HG03175 (cell line): ENCODE measurements at regions not wholly inside any gene's neighbourhood (a gene's known extent, or its start where the extent isn't known, plus 50 kb on each side); places are given as distances from the start of the nearest gene placed in this dataset.
"Not testable (repeated sequence)": the region's sequence is repeated elsewhere in the genome, so short reads cannot be mapped to it uniquely, and the experiment has no call there.

ENCODE experiments used
- ATAC-seq: cut with Tn5 transposase; IDR thresholded peaks from one replicate; pipeline ENCODE4 v1.9.1; 2021; ENCODE audit warnings: mild to moderate bottlenecking, moderate library complexity; ENCODE audit not compliant: unreplicated experiment

DNA sequence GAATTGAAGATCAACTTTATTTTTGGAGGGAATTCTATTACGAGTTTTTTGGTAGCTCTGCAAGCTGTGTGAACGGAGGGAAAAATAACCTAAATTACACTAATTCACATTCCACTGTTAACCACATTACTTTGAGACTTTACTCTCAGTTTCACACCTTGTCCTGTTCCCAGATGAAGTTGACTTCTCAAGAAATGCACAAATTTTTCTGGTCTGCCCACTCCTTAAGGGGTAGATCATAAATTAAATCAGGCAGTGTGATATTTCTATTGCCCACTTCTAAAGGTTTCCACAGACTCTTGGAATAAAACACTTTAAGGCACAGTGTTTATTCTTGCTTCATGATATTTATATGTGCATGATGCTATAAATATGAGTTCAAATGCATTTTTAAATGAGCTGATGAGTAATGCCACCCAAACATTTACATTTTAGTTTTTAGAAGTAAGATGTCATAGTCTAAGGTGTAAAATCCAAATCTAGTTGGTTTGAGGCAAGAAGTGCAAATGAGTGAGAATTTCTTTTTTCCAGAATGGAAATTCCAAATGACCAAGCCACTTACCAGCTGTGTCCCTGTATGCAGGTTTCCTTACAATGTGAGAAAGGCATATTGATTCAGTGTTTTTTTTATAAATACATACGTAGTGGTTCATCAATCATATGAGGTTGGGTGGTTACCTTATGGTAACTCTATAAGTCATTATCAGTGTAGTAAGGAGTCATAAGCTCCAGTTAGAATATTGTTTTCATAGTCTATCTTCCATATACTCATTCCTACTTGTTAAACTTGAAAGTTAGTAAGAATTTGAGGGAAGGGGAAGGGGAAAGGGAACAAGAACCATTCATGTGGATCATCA lies 437.7 kb upstream of the MEF2C start:
- ATAC-seq = no peak

DNA sequence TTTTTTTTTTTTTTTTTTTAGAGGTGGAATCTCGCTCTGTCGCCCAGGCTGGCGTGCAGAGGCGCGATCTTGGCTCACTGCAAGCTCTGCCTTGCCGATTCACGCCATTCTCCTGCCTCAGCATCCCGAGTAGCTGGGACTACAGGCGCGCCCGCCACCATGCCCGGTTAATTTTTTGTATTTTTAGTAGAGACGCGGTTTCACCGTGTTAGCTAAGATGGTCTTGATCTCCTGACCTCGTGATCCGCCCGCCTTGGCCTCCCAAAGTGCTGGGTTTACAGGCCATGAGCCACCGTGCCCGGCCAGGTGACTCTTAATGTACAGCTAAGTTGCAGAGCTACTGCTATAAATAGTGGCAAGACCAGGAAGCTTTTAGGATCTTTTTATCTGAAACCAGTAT lies 434.9 kb upstream of the MEF2C start:
- ATAC-seq = not testable (repeated sequence)

DNA sequence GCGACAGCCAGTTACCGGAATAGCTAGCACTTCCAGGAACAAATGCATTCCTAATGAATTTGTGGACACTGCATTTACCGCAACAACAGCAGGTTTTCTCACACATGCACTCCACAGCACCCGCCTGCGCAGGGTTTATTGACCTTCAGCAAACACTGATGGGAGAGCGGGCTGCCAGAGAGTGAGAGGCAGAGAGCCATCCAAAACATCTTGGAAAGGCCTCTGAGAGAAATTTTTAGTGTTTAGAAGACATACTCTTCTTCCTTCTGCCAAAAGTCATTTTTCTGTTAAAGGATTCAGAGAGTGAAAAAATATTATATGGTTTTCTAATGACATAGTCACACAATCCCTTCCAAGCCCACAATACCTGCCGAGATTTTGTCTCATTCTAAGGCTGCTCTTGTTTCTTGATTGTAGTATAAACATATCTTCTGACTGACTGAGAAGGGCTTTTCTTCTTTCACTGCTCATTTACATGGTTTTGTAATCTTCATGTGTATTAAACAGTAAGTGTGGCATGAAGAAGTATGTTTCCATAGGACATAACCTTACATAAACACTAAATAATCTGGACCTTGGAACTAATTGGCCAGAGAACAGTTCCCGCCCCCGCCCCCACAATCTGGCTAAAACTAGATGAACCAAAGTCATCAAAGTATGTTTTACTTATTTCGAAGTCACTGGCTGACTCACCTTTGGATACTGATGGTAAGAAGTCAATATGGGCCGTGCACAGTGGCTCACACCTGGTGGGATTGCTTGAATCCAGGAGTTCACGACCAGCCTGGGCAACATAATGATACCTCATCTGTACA lies 432.5 kb upstream of the MEF2C start:
- ATAC-seq = no peak

DNA sequence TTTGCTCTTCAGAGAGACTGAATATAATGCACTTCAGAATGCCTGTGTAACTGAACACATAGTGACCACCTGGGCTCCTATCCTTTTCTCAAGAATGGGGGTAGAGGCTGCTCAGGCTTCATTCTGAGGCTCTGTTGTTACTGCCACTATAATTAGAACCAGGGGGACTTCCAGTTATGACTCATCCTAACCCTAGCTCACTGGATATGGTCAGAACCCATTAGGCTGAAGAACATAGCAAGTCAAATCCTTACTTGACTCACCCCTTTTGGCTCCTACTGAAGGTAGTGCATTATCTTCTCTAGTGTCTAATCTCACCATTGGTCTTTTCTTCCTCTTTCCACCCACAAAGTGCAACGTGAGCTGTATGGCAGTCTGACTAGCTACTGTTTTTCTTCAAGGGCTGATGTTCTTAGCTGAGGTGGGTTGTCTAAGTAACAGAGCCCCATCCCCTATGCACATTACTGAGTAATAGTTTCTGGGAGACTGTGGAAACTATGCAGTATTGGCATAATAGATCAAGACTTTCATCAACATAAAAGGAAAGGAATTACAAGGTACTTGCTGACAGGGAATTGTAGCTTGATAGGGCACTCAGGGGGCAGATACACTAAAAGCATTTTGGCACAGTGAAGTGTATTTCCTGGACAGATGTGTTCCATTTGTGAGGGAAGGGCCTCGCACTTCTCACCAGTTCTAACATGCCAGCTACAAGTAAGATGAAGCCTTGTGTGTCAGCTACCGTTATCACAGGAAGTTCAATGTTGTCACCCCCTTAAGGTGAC lies 431.0 kb upstream of the MEF2C start:
- ATAC-seq = peak; percentile 94

DNA sequence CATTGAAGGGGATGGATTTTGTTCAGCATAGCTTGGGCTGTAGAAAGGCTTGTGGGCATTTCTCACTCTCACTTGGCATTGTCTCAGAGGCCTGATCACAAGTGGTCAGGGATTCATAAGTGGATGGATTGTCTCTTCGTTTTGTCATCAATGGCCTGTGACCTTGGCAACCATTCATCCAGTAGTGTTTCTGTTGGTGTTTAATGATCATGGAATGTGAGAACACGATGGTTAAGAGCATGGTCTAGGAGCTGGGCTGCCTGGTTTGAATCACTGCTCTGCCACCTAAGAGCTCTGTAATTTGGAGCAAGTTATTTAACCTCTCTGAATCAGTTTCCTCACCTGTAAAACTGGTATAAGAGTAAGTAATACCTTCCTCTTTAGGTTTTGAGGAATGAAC lies 430.1 kb upstream of the MEF2C start:
- ATAC-seq = peak; percentile 16

DNA sequence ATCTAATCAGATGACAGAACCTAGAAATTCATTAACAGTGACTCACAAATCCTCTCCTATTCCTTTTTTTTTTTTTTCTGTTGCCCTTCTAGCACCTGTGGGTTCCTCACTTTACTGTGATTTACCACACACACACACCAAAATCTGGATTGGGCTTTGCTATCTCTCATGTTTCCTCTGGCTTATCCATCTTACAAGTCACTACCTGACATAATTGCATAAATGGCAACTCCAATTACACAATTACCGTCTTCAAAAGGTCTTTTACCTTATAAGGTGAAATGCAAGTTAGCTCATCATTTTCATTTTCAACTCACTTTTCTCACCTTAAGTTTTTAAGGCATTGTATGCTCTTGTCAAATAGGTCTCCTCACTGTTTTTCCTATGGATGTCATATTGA lies 426.3 kb upstream of the MEF2C start:
- ATAC-seq = no peak

DNA sequence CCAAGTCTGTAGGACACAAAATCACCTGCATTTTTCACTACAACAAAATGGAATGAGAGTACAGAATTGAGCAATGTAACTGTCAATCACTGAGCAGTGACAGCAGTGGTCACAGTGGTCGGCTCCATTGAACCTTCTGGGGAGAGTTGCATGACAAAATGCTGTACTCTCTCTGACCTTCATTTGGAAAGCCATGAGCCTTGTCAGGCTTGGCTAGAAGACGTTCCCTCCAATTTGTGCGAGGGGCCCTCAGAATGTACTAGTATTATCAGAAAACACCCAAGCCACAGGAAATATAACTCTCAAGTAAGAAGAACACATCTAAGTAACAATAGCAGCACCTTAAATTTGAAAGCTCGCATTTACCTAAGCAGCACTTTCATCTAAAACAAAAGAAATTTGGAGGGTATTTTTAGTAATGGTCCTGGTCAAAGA lies 425.6 kb upstream of the MEF2C start:
- peak; percentile 82 for ATAC-seq

DNA sequence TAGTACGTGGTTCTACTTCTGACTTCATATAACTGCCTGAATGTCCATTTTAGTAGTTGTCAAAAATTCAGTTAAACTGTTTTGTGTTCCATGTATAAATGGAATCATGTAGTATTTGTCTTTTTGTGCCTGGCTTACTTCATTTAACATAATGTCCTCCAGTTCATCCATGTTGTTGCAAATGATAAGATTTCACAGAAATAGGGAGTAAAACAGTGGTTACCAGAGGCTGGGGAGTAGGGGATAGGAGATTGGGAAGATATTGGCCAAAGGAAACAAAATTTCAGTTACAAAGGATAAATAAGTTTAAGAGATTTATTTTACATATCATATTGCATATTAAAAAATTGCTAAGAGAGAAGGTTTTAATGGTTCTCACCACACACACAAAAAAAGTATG lies 425.0 kb upstream of the MEF2C start:
- no peak for ATAC-seq

DNA sequence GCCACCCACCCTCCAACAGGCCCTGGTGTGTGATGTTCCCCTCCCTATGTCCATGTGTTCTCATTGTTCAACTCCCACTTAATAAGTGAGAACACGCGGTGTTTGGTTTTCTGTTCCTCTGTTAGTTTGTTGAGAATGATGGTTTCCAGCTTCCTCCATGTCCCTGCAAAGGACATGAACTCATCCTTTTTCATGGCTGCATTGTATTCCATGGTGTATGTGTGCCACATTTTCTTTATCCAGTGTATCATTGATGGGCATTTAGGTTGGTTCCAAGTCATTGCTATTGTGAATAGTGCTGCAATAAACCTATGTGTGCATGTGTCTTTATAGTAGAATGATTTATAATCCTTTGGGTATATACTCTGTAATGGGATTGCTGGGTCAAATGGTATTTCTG lies 424.2 kb upstream of the MEF2C start:
- ATAC-seq = not testable (repeated sequence)

DNA sequence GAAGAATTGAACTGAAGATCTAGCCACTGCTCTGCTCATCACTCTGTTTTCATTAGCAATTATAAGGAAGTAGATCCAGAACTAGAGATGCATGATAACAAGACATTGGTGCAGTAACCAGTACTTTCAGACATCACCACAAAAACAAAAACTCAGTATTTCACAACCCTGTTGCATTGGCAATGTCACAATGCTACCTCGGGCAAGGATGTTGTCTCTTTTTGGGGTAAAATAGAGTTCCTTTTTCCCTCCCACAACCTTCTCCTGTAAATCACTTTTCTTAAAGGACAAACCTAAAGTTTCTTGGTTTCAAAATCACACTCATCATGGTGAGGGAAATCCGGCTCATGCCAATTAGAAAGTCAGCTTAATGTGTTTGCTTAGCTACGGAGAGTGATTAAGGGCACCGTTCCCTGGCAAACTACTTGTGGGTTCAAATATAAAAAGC lies 420.1 kb upstream of the MEF2C start:
- peak; percentile 67 for ATAC-seq

DNA sequence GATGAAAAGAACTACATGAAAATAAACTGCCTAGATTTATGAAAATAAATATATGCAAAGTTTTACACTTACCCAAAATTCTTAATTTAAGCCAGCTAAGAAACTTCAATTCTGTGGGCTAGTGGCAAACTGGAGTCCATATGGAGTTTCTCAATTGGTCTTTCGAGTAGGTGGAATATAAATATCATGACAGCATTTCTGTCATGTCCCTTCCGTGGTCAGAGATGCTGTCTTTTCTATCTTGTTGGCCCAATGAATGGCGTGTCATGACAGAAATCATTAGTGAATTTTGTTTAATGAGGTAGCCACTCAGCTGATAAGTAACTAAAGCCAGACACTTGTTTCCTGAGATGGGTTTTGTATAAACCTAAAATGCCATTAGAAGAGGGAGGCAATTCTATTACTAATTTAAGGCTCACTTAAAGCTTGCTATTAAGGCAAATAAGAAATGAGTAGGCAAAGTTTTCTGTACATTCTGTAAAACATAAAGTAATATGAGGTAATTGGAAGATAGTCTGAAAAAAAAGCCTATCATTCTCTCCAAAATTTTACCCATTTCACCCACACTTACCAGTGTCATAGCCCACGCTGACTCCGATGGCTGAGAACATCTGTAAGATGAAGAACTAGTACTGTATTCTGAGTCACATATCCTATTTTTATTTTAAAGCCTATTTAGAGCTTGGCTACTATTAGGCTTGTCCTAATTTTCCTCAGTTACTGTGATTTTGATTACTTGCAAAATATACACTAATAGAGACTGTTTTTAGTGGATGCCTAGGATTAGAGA lies 419.3 kb upstream of the MEF2C start:
- ATAC-seq = no peak

DNA sequence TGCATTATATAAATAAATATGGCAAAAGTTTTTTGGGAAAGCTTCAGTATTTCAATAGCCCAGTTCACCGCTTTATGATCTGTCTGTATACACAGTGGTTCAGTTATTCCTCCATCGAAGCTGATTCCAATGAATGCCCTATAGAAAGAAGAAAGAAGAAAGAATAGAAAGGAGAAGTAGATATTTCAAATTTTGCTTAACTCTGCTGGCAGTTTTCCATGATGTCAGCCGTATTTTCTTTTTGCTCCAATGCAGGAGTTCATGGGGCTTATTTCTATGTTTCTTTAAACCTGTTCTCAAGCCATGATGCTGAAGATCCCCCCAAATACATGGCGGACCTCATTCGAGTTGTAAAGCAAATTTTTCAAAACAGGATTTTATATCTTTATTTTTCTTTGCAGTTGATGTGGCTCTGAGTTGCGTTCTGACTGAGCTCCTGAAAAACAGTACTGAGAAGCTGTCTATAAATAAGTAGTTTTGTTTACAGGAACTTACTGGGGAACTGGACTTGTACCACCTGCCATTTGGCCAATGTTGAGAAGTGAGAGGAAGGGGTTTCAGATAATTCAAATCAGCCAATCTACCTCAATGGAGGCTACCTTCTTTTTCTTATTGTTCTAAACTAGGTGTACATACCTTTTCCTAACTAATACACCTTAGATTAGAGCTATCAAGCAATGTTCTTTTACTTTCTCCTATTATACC lies 418.5 kb upstream of the MEF2C start:
- peak; percentile 76 for ATAC-seq

DNA sequence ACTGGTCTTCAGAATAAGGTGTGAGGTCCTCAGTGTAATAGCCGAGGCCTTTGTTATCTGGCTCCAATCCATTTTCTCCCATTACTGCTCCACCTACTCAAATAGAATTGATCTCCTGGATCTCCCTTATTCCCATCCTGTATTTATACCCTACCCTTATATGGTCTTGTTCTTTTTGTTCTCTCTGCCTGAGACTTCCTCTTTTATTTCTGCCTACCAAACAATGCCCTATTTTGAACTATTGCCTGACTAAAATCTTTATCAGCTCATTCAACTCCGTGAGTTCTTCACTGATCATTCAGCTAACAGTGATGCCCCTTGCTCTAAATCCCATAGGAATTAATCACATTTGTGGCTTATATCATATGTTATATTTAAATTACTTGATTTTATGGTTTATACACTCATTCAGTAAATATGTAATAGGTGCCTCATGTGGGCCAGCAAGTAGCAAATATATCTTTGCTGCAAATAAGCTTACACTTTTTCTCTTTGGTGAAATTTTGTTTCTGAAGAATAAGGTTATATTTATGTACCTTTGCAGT lies 417.5 kb upstream of the MEF2C start:
- no peak for ATAC-seq

DNA sequence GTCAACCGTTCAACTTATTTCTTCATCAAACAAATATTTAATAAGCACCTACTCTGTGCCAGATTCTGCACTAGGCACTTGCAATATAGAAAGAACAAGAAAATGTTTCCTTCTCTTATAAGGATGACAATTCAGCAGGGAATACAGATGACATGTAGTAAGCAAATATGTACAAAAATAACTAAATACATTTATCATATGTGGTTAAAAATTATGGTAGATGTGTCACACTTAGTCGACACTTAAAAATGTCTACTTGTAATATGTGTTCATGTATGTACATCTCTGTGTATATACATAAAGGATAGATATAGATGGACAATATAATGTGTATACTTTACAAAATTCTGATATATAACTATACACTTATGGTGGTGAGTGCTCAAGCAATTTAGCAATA lies 417.0 kb upstream of the MEF2C start:
- no peak for ATAC-seq

DNA sequence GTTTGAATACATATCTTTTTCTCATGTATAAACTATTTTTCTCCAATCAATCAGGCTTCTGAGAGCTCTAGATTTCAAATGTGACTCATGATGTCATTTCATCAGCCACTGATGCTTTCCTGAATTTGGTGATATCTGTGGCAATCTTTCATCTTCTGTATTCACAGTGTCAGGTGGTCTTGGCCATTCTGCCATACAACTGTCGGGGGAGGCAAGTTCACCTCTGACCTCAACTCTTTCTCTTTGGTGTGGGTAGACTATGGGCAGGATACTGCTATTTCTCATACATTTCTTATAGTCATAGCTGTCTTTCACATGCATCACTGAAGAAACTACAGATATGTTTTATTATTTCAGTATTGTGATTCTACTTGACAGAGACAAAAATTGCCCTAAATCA lies 414.1 kb upstream of the MEF2C start:
- no peak for ATAC-seq

DNA sequence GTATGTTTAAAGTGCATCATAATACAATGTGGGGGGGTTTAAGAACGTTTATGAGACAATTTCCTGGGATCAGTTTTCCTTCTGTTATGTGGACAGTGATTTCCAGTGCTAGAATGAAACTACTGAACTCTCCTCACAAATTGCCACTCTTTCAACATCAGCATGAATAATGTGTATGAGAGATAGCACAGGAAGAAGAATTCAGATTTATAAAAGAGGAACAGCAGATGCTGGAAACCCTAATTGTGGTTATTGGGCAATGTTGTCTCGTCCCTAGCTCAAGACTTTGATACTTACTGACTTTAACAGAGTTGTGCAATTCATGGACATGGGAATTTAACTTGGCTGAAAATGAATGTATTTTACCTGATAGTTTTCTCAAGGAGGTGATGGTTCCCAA lies 410.8 kb upstream of the MEF2C start:
- no peak for ATAC-seq

DNA sequence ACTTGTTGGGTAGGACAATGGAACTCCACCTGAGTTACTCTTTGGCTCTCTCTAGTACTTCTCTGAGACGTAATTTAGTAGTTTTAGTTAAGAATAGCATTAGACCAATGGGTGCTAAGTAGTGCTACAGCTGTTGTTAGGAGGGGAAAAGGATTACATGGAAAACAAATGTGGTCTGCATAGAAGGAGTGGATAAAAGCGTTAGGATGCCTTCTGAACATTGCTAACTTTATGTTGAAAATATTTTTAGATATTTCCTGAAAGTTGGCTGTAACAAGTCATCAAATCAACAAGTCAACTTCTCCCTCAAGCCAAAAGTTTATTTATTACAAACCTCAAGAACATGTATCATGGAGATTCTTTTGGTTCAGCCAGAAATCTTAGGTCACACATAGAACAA lies 409.5 kb upstream of the MEF2C start:
- no peak for ATAC-seq

DNA sequence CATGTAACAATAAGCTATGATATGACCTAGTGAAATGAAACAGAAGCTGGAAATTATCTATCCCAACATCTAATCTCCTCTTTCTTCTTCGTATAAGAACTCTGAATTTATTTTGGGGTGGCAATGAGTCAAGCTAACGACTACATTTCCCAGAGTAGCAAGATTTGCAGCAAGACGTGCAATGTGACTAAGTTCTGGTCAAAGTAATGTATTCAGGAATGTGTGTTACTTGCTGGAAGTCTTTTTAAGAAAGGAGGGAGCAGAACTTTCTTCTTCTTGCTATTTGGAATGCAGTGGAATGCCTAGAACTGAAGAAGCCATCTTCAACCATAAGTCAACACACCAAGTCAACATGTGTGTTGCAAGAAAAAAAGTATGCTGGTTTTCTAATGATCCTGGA lies 406.6 kb upstream of the MEF2C start:
- ATAC-seq = no peak

DNA sequence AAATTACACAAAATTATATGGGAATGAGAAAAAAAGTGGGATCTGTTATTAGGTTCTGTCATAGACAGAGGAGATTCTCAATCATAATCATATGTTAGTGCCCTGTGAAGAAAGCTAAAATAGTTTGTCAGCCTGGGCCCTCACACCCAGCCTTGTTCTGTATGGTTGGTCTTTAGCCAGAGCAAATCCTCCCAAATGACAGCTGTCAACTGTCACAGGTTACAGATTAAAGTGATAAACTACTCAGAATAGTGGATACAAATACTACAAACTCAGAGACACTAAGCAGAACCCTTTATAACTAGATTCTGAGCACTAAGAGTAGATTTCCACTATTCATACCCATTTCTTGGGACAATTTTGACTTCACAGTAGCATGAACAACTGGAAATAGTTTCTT lies 405.0 kb upstream of the MEF2C start:
- ATAC-seq = no peak

DNA sequence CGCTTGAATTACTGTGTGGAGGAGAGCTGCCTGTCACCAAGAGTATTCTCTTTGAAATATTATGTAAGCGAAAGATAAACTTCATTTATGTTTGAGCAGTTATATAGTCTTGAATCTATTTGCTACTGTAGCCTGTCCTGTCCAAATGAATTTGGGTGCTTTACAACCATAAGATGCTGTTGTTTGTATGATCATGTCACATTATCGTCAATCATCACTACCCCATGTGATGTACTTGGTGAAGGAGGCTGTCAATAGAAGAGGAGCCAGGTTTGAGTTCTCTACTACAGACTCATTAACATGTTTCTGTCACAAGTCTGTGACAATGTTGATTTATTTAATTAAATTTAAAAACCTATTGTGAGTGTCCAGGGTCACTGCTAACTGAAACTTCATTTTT lies 403.3 kb upstream of the MEF2C start:
- ATAC-seq = no peak
